ENCODE measurements at regions not wholly inside any gene's neighbourhood (a gene's known extent, or its start where the extent isn't known, plus 50 kb on each side); places are given as distances from the start of the nearest gene placed in this dataset.
"Not testable (repeated sequence)": the region's sequence is repeated elsewhere in the genome, so short reads cannot be mapped to it uniquely, and the experiment has no call there.

- no peaks in the 10 kb centered on the region for H3K36me3 ChIP-seq (ENCODE audit: insufficient read depth, low read length)
- H3K27me3 ChIP-seq (ENCODE audit: insufficient read depth, low read length): peaks cover 6% of the 10 kb centered on the region
- H3K4me1 ChIP-seq (ENCODE audit: insufficient read depth, low read length): no peaks in the 10 kb centered on the region
- no peaks in the 10 kb centered on the region for H3K9me3 ChIP-seq (ENCODE audit: low read length)
- H2AFZ ChIP-seq (ENCODE audit: low read depth, low read length): no peak overlapping the region
- no peak overlapping the region for H3K4me3 ChIP-seq (ENCODE audit: low read length)
Measured at GRCh38 chr5:77900691-77901090, 124.6 kb upstream of the TBCA start.

- no peaks in the 10 kb centered on the region for H3K9me3 ChIP-seq (ENCODE audit: low read length)
- no peaks in the 10 kb centered on the region for H3K4me1 ChIP-seq (ENCODE audit: insufficient read depth, low read length)
- no peak overlapping the region for H3K4me3 ChIP-seq (ENCODE audit: low read length)
- no peaks in the 10 kb centered on the region for H3K36me3 ChIP-seq (ENCODE audit: insufficient read depth, low read length)
- H2AFZ ChIP-seq (ENCODE audit: low read depth, low read length): no peak overlapping the region
- no peaks in the 10 kb centered on the region for H3K27me3 ChIP-seq (ENCODE audit: insufficient read depth, low read length)
Measured at GRCh38 chr5:77898385-77898784, 122.2 kb upstream of the TBCA start.

DNA sequence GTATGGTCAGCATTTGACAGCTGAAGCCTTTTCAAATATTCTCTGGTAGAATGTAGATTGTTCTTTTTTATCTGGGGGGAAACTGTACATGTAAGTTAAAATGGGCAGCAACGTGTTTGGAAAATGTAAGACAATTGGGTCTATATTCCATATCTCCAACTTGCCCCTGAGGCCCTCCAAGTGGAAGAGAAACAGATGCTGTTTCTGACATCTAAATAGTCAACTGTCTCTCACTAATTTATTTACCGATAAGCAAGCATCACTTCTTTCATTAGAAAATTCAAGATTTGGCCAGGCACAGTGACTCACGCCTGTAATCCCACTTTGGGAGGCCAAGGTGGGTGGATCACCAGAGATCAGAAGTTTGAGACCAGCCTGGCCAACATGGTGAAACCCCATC, 120.2 kb upstream of the TBCA start:
- Histone ChIP-seq H3K4me1 (ENCODE audit: insufficient read depth, low read length) (no peaks in the 10 kb centered on the region), H3K27me3 (ENCODE audit: insufficient read depth, low read length) (no peaks in the 10 kb centered on the region), H3K36me3 (ENCODE audit: insufficient read depth, low read length) (no peaks in the 10 kb centered on the region), H3K9me3 (ENCODE audit: low read length) (no peaks in the 10 kb centered on the region), H2AFZ (ENCODE audit: low read depth, low read length) (no peak overlapping the region), H3K4me3 (ENCODE audit: low read length) (no peak overlapping the region)

DNA sequence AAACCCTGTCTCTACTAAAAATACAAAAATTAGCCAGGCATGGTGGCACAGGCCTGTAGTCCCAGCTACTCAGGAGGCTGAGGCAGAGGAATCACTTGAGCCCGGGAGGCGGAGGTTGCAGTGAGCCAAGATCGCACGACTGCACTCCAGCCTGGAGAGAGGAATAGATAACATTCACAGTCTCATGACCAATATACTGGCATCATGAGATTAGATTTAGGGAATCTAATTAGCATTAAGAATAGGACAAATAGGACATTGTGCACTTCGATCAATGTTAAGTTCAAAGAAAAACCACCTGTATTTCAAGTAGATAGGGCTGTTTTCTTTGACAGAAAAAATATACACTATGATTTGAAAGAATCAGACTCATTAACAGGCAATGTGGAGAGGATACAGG, 118.0 kb upstream of the TBCA start:
- H3K4me1 ChIP-seq (ENCODE audit: insufficient read depth, low read length); H2AFZ ChIP-seq (ENCODE audit: low read depth, low read length): not testable (repeated sequence)

DNA sequence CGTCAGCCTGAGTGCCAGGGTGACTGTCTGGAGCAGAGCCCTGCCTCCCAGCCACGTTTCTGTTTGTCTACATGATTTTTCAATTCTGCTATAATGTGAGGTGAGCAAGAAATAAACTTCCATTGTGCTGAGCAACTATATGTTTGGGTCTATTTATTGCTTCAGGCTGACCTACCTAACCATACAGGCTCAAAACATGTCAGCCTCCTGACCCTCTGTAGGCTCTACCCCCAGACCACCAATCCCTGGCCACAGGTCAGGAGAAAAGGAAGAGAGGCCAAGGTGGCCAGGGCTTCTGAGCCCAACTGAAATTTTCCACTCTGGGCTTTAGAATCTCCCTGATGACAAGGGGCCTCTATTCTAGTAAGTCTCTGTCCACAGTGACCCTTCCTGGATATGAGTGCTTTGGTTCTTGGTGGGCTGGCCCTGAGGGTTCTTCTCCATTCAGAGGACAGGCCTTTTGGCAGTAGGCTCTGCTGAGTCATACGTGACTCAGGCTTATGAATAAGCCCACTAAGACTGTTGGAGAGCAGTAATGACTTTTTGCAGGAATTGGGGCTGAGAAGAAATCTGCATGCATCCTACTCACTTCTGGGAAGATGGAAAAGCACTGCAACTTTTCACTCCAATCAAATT, 117.2 kb upstream of the TBCA start:
- H3K27me3 ChIP-seq (ENCODE audit: insufficient read depth, low read length): peaks cover 7% of the 10 kb centered on the region
- H3K36me3 ChIP-seq (ENCODE audit: insufficient read depth, low read length): no peaks in the 10 kb centered on the region
- H3K4me1 ChIP-seq (ENCODE audit: insufficient read depth, low read length): no peaks in the 10 kb centered on the region
- no peak overlapping the region for H3K4me3 ChIP-seq (ENCODE audit: low read length)
- no peaks in the 10 kb centered on the region for H3K9me3 ChIP-seq (ENCODE audit: low read length)
- no peak overlapping the region for H2AFZ ChIP-seq (ENCODE audit: low read depth, low read length)

More for the DNA sequence above, 118.0 kb upstream of the TBCA start:
- not testable (repeated sequence) for H3K9me3 ChIP-seq (ENCODE audit: low read length); H3K36me3 ChIP-seq (ENCODE audit: insufficient read depth, low read length); H3K4me3 ChIP-seq (ENCODE audit: low read length); H3K27me3 ChIP-seq (ENCODE audit: insufficient read depth, low read length)

DNA sequence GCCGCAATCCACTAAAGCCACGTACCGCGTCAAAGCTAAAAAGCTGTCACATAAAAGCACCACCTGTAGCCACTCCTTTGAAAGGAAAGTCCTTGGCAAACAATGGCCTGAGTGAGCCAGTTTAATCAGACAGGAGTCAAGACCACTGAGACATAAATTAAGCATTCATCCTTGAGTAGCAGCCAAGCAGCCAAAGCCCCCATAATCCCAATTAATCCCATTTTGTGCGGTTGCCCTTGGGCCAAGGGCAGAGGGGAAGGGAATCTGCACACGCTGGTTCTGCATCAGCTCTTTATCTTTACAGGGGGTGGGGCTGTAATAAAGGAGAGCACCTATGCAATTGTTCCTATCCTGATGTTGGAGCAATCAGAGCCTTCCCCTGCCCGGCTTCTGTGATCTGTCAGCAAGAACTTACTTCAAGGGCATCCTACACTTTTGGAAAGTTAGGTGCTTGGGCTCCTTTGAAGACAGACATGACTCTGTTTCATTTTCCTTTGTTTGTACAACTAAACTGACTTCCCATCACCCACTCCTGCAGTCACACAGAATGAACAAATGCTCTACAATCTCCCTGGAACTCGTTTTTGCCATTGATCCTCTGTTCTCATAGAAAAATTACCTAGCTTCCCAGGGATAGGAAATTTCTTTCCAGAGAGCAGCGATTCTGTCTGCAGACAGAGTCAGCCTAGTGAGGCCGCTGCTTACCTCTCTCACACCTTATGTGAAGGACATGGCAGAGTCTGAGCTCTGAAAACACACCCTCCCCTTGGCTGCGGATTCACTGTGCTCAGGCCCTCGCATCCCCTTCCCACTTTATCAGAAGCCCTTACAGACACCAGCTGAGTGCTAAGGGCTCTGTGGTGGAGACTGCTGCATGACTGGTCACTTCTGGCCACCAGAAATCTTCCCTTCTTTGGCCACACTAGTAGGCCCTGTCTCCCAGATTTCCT, 116.2 kb upstream of the TBCA start:
- Histone ChIP-seq H3K4me3 (ENCODE audit: low read length) (no peak overlapping the region), H3K4me1 (ENCODE audit: insufficient read depth, low read length) (no peaks in the 10 kb centered on the region), H3K36me3 (ENCODE audit: insufficient read depth, low read length) (no peaks in the 10 kb centered on the region), H2AFZ (ENCODE audit: low read depth, low read length) (no peak overlapping the region), H3K9me3 (ENCODE audit: low read length) (no peaks in the 10 kb centered on the region), H3K27me3 (ENCODE audit: insufficient read depth, low read length) (peaks cover 11% of the 10 kb centered on the region)

GRCh38 chr5:77885519-77885918, 109.4 kb upstream of the TBCA start:
- H3K4me1 ChIP-seq (ENCODE audit: insufficient read depth, low read length): no peaks in the 10 kb centered on the region
- no peaks in the 10 kb centered on the region for H3K36me3 ChIP-seq (ENCODE audit: insufficient read depth, low read length)
- no peak overlapping the region for H2AFZ ChIP-seq (ENCODE audit: low read depth, low read length)
- H3K4me3 ChIP-seq (ENCODE audit: low read length): no peak overlapping the region
- H3K9me3 ChIP-seq (ENCODE audit: low read length): no peaks in the 10 kb centered on the region
- H3K27me3 ChIP-seq (ENCODE audit: insufficient read depth, low read length): peaks cover 24% of the 10 kb centered on the region

- no peaks in the 10 kb centered on the region for H3K36me3 ChIP-seq (ENCODE audit: insufficient read depth, low read length)
- H3K9me3 ChIP-seq (ENCODE audit: low read length): no peaks in the 10 kb centered on the region
- H3K4me1 ChIP-seq (ENCODE audit: insufficient read depth, low read length): no peaks in the 10 kb centered on the region
- no peak overlapping the region for H2AFZ ChIP-seq (ENCODE audit: low read depth, low read length)
- H3K4me3 ChIP-seq (ENCODE audit: low read length): no peak overlapping the region
- H3K27me3 ChIP-seq (ENCODE audit: insufficient read depth, low read length): peaks cover 20% of the 10 kb centered on the region
Measured at GRCh38 chr5:77882670-77883257, 106.6 kb upstream of the TBCA start.

DNA sequence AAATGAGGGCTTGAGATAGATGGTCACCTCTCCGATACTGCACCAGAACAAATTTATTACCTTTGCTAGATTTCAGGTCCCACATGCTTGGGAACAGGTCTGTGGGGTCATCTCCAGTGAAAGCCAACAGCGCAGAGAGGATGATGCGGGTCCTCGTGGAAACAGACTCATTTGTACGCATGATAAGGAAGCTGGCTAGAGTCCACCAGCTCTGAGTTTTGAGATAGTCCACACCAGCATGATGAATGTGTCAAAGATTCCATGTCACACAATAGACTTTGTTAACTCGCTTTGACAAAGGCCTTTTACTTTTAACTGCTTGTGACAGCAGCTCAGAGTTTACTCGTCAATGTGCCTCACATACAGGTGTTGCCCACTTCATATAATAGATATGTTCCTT, 105.4 kb upstream of the TBCA start:
- Histone ChIP-seq H3K36me3 (ENCODE audit: insufficient read depth, low read length) (no peaks in the 10 kb centered on the region), H3K9me3 (ENCODE audit: low read length) (no peaks in the 10 kb centered on the region), H3K27me3 (ENCODE audit: insufficient read depth, low read length) (peaks cover 32% of the 10 kb centered on the region), H3K4me1 (ENCODE audit: insufficient read depth, low read length) (no peaks in the 10 kb centered on the region), H2AFZ (ENCODE audit: low read depth, low read length) (no peak overlapping the region), H3K4me3 (ENCODE audit: low read length) (no peak overlapping the region)

DNA sequence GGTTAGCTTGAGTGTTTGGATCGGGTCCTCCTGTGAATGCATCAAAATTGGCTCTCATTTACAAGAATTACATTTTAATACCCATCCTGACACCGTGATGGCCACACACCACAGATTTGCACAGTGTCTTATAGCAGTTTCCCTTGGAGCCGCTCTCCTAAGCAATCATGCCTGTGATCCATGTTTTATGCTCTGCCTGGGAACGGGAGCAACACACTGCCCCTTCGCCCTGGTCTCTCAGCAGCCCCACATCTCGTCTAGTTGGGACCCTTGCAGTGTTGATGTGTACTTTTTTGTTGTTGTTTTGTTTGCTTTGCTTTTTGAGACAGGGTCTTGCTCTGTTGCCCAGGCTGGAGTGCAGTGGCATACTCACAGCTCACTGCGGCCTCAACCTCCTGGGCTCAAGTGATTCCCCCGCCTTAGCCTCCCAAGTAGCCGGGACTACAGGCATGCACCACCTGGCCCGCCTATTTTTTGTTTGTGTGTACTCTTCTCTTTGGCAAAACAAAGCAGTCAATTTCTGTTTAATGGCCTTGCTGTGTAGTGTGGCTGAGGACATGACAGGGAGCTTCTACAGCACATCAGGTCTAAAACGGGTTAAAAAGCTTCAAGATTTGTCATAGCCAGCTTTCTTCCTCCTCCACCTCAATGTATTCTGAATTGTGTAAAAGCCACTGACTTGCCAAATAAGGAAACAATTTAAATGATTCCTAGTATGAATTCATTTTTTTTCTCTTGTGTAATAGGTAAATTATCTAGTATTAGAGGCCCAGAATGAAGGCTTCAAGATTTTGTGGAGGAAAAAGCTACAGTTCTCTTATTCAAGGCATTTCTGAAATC, 101.6 kb upstream of the TBCA start:
- Histone ChIP-seq H3K4me1 (ENCODE audit: insufficient read depth, low read length) (no peaks in the 10 kb centered on the region), H3K27me3 (ENCODE audit: insufficient read depth, low read length) (peaks cover 44% of the 10 kb centered on the region), H3K9me3 (ENCODE audit: low read length) (no peaks in the 10 kb centered on the region), H3K36me3 (ENCODE audit: insufficient read depth, low read length) (no peaks in the 10 kb centered on the region), H2AFZ (ENCODE audit: low read depth, low read length) (no peak overlapping the region), H3K4me3 (ENCODE audit: low read length) (no peak overlapping the region)

- Histone ChIP-seq H3K4me3 (ENCODE audit: low read length) (no peak overlapping the region), H3K9me3 (ENCODE audit: low read length) (no peaks in the 10 kb centered on the region), H3K27me3 (ENCODE audit: insufficient read depth, low read length) (peaks cover 41% of the 10 kb centered on the region), H3K36me3 (ENCODE audit: insufficient read depth, low read length) (no peaks in the 10 kb centered on the region), H3K4me1 (ENCODE audit: insufficient read depth, low read length) (no peaks in the 10 kb centered on the region), H2AFZ (ENCODE audit: low read depth, low read length) (no peak overlapping the region)
Measured at GRCh38 chr5:77876862-77877502, 100.8 kb upstream of the TBCA start.

- H3K36me3 ChIP-seq (ENCODE audit: insufficient read depth, low read length): no peaks in the 10 kb centered on the region
- H3K27me3 ChIP-seq (ENCODE audit: insufficient read depth, low read length): peaks cover 46% of the 10 kb centered on the region
- H3K4me3 ChIP-seq (ENCODE audit: low read length): no peak overlapping the region
- no peaks in the 10 kb centered on the region for H3K4me1 ChIP-seq (ENCODE audit: insufficient read depth, low read length)
- no peaks in the 10 kb centered on the region for H3K9me3 ChIP-seq (ENCODE audit: low read length)
- no peak overlapping the region for H2AFZ ChIP-seq (ENCODE audit: low read depth, low read length)
Measured at GRCh38 chr5:77876316-77876715, 100.2 kb upstream of the TBCA start.

All from neuron (in vitro differentiated cells).